Activated CD4-positive, alpha-beta T cell treated with anti-CD3 and anti-CD28 coated beads, Interleukin-2, amount 10 ng/mL, durations not matched to agents 7 days and 5 days (primary cell): ENCODE measurements at regions not wholly inside any gene's neighbourhood (a gene's known extent, or its start where the extent isn't known, plus 50 kb on each side); places are given as distances from the start of the nearest gene placed in this dataset.

Source experiments
- CTCF ChIA-PET: fragments of 350-600 bp; sonication (Branson Sonifier 250); formaldehyde crosslinking; loops from one replicate; lab custom pipeline; 2021; ENCODE audit warnings: antibody characterized with exemption; lab: Charles Lee
- POLR2A ChIA-PET: fragments of 350-600 bp; sonication (Branson Sonifier 250); formaldehyde crosslinking; loops from one replicate; lab custom pipeline; 2021; ENCODE audit warnings: antibody characterized with exemption; lab: Charles Lee
- DNase-seq: peaks from one replicate; pipeline ENCODE4 v3.0.0-alpha.2; 2020
- H3K27ac Mint-ChIP-seq: one replicate; pipeline ENCODE4 v1.8.0; 2021; ENCODE audit warnings: mild to moderate bottlenecking, moderate library complexity, mixed read lengths
- H3K27me3 Mint-ChIP-seq: one replicate; pipeline ENCODE4 v1.8.0; 2021; ENCODE audit warnings: mixed read lengths
- H3K36me3 Mint-ChIP-seq: one replicate; pipeline ENCODE4 v1.8.0; 2021; ENCODE audit warnings: low read depth, mixed read lengths
- H3K4me1 Mint-ChIP-seq: one replicate; pipeline ENCODE4 v1.8.0; 2021; ENCODE audit warnings: mixed read lengths
- H3K4me3 Mint-ChIP-seq: one replicate; pipeline ENCODE4 v1.8.0; 2021; ENCODE audit warnings: mild to moderate bottlenecking, moderate library complexity, mixed read lengths
- H3K9me3 Mint-ChIP-seq: one replicate; pipeline ENCODE4 v1.8.0; 2021; ENCODE audit warnings: mixed read lengths

DNA sequence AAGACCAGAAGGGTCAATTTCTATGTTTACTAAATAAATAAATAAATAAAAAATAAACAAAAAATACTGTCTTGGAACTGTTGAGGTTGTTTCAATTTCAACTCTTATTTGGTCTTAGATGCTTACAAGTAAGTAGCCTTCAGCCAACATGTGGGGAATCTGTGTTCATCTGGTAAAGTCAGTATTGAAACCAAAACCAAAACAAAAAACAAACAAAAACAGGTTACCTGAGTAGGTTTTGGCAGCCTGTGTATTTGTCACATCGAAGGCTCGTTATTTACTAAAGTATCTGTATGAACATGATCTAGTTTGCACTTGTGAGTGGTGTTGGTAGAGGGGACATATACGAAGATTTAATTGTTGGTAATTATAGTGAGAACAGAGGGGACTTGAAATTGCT lies 471.5 kb downstream of the SLITRK5 start:
- Mint-ChIP-seq H3K36me3 (no peaks in the 10 kb centered on the region), H3K9me3 (peaks cover 10% of the 10 kb centered on the region), H3K27ac (no peak overlapping the region), H3K4me3 (no peak overlapping the region), H3K27me3 (no peaks in the 10 kb centered on the region), H3K4me1 (peaks cover 2% of the 10 kb centered on the region)
- no peak for DNase-seq
- CTCF ChIA-PET = no interaction called here
- POLR2A ChIA-PET = no interaction called here

DNA sequence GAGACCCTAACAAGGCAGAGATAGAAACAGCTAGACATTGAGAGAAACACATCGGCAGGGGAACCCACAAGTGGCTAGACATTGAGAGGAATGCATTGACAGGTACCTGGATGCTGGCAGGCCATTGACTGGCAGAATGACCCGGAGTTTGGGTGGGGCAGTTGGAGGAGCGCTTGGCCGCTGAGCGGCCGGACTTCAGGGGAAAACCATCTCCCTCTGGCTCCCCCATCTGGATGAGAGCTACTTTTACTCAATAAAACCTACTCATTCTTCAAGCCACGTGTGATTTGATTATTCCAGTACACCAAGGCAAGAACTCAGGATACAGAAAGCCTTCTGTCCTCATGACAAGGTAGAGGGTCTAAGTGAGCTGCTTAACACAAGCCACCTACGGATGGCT lies 473.4 kb downstream of the SLITRK5 start:
- Mint-ChIP-seq H3K4me3 (no peak overlapping the region), H3K4me1 (peaks cover 2% of the 10 kb centered on the region), H3K27ac (no peak overlapping the region), H3K27me3 (no peaks in the 10 kb centered on the region), H3K9me3 (peaks cover 5% of the 10 kb centered on the region), H3K36me3 (no peaks in the 10 kb centered on the region)
- ChIA-PET POLR2A (no interaction called here), CTCF (no interaction called here)
- no peak for DNase-seq

DNA sequence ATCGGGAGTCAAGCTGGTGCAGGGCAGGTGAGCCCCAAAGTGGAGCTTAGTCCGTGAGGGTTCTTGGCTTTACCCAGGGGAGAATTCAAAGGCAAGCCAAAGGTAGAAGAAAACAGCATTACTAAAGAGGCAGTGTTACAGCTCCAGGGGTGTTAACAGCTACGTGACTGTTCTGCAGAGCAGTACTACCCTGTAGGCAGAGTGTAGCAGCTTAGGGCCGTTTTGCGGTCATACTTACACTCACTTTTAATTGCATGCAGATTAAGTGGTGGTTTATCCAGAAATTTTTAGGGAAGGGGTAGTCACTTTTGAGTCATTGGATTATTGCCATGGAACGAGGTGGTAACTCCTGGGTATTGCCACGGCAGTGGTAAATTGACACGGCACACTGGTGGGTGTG lies 482.2 kb downstream of the SLITRK5 start:
- H3K27ac Mint-ChIP-seq = no peak overlapping the region
- no peaks in the 10 kb centered on the region for H3K36me3 Mint-ChIP-seq
- H3K4me3 Mint-ChIP-seq = no peak overlapping the region
- no peaks in the 10 kb centered on the region for H3K4me1 Mint-ChIP-seq
- CTCF ChIA-PET = no interaction called here
- no peaks in the 10 kb centered on the region for H3K9me3 Mint-ChIP-seq
- no peak for DNase-seq
- POLR2A ChIA-PET = no interaction called here
- no peaks in the 10 kb centered on the region for H3K27me3 Mint-ChIP-seq

DNA sequence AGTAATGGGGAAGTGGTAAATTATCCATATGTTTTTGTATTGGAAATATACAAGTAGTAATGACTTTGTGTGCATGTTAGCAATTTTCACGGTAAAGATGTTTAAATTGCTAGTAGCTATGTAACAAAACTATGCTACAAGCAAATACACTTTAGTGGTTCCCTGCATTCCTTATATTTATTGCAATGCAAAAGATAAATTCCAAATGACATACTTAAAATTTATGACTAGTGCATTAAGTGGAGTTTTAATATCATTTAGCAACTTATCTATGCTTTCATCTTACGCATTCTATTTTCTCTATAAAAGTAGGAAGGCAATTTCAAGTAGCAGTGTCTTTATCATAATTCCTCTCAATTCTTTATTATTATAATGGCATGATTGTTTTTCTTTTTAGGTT lies 482.8 kb downstream of the SLITRK5 start:
- H3K27ac Mint-ChIP-seq = no peak overlapping the region
- no peaks in the 10 kb centered on the region for H3K4me1 Mint-ChIP-seq
- H3K27me3 Mint-ChIP-seq = no peaks in the 10 kb centered on the region
- no peak overlapping the region for H3K4me3 Mint-ChIP-seq
- CTCF ChIA-PET = interaction anchor here (0.6 kb wide), 1 partner anchor 52 kb away, joined by 3 read pairs; no protein-coding TSS in a partner anchor
- POLR2A ChIA-PET = no interaction called here
- H3K9me3 Mint-ChIP-seq = no peaks in the 10 kb centered on the region
- DNase-seq = no peak
- H3K36me3 Mint-ChIP-seq = no peaks in the 10 kb centered on the region

DNA sequence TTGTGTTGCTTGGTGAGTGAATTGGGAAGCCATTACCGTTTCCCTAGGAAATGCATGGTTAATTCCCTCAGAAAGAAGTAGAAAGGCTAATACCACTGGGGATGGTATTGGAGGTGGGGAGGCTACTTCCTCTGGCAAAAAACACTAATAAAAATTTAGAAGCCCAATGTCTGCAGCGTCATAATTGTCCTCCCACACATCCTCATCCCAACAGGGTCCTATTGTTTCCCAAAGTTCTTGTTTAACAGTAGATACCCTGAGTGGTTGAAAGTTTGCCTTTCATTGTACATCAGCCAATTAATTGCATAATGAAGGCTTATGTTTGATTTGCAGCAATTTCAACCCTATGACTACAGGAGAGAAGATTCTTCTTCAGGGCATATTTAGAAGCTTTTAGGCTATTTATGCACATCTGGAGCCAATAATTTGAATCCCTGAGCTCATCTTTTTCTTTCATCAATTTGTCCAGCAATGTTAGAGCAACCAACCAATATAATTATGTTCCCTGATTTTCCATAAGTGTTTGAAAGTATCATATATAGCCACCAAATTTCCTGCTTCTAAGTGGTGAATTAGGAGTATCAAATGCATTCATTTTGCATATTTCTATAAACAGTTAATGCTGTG lies 491.0 kb downstream of the SLITRK5 start:
- POLR2A ChIA-PET = no interaction called here
- CTCF ChIA-PET = no interaction called here
- H3K27me3 Mint-ChIP-seq = no peaks in the 10 kb centered on the region

DNA sequence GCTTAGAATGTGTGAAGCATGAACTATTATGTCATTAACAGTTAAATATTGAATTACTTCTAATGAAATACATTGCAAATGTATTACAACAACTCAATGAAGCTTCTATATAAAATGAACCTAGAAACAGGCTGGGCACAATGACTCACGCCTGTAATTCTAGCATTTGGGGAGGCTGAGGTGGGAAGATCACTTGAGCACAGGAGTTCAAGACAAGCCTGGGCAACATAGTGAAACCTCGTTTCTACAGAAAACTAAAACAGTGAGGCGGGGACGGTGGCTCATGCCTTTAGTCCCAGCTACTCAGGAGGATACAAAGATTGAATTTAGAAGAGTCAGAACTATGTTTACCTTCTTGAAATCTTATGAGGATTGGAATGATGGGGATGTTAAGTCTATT lies 505.1 kb downstream of the SLITRK5 start:
- Mint-ChIP-seq H3K9me3 (peaks cover 5% of the 10 kb centered on the region), H3K36me3 (no peaks in the 10 kb centered on the region), H3K4me3 (no peak overlapping the region), H3K4me1 (no peaks in the 10 kb centered on the region), H3K27ac (no peak overlapping the region), H3K27me3 (no peaks in the 10 kb centered on the region)
- POLR2A ChIA-PET = no interaction called here
- CTCF ChIA-PET = no interaction called here
- DNase-seq = no peak

More for the DNA sequence above, 491.0 kb downstream of the SLITRK5 start:
- Mint-ChIP-seq H3K27ac (no peak overlapping the region), H3K9me3 (peaks cover 2% of the 10 kb centered on the region), H3K4me3 (no peak overlapping the region), H3K4me1 (no peaks in the 10 kb centered on the region), H3K36me3 (no peaks in the 10 kb centered on the region)
- no peak for DNase-seq

DNA sequence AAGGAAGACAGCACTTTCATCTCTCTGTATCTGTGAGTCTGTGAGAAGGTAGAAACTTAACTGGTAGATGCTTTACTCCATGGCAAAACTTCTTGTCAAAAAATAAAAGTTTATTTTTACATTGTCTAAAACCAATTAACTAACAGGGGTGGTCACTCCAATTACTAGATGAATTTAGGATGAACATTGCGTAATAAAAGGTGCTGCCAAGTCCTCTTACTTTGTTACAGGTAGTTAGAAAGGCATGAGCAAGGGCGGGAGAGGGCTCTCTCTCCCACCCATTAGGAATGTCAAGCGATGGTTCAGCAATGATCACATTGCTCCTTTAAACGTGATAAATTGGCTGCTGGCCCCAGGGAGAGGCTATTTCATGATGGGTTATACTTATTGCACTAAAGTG lies 512.3 kb downstream of the SLITRK5 start:
- Mint-ChIP-seq H3K4me1 (no peaks in the 10 kb centered on the region), H3K27ac (no peak overlapping the region), H3K27me3 (no peaks in the 10 kb centered on the region), H3K9me3 (peaks cover 3% of the 10 kb centered on the region), H3K4me3 (no peak overlapping the region), H3K36me3 (no peaks in the 10 kb centered on the region)
- ChIA-PET CTCF (no interaction called here), POLR2A (no interaction called here)
- DNase-seq = no peak

DNA sequence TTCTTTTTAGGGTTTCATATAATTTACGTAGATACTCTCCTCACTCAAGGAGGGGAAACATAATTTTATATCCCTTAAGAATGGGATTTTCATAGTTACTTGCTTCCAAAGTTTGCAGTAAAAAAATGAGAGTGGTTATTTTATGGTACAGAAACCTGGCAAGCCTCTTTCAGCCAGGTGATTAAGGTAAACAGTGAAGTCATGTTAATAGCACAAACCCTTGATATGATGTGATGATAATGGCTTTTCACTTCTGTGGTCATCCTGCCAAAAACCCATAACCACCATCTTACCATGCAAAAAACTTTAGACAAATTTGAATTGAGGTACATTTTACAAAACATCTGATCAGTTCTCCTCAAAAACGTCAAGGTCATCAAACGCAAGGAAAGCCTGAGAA lies 517.8 kb downstream of the SLITRK5 start:
- H3K27me3 Mint-ChIP-seq = no peaks in the 10 kb centered on the region

DNA sequence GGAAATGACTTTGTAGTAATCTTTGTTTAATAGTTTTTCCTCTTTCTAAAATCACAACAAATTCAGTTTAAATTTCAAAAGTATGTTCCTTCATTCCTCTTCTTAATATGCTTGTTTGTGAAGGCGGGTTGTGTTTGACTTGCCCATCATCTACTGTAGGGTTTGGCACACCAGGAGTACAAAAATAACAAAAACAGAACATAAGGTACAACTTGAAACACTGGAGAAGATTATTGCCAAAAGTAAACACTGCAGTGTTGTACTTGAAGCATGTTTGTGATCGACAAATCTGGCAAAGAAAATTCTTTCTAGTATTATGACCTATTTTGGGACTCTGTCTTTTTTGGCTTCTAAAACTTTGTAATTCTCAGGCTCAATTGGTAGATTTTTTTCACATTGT lies 518.6 kb downstream of the SLITRK5 start:
- no peaks in the 10 kb centered on the region for H3K9me3 Mint-ChIP-seq
- H3K4me3 Mint-ChIP-seq = no peak overlapping the region
- no peaks in the 10 kb centered on the region for H3K27me3 Mint-ChIP-seq
- ChIA-PET CTCF (no interaction called here), POLR2A (no interaction called here)
- H3K4me1 Mint-ChIP-seq = no peaks in the 10 kb centered on the region
- no peak overlapping the region for H3K27ac Mint-ChIP-seq
- H3K36me3 Mint-ChIP-seq = peaks cover 2% of the 10 kb centered on the region
- DNase-seq = no peak

More for the DNA sequence above, 517.8 kb downstream of the SLITRK5 start:
- Mint-ChIP-seq H3K4me1 (no peaks in the 10 kb centered on the region), H3K4me3 (no peak overlapping the region), H3K27ac (no peak overlapping the region), H3K36me3 (peaks cover 2% of the 10 kb centered on the region), H3K9me3 (no peaks in the 10 kb centered on the region)
- no peak for DNase-seq
- ChIA-PET POLR2A (no interaction called here), CTCF (no interaction called here)

DNA sequence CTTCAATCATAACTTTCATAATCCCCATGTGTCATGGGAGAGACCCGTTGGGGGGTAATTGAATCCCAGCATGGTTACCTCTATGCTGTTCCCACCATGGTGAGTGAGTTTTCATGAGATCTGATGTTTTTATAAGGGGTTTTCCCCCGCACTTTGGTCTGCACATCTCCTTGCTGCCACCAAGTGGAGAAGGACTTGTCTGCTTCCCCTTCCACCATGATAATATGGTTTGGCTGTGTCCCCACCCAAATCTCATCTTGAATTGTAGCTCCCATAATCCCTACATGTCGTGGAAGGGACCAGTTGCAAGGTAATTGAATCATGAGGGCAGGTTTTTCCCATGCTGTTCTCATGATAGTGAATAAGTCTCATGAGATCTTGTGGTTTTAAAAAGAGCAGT lies 524.9 kb downstream of the SLITRK5 start:
- POLR2A ChIA-PET = no interaction called here
- Mint-ChIP-seq H3K27me3 (no peaks in the 10 kb centered on the region), H3K4me1 (no peaks in the 10 kb centered on the region)

DNA sequence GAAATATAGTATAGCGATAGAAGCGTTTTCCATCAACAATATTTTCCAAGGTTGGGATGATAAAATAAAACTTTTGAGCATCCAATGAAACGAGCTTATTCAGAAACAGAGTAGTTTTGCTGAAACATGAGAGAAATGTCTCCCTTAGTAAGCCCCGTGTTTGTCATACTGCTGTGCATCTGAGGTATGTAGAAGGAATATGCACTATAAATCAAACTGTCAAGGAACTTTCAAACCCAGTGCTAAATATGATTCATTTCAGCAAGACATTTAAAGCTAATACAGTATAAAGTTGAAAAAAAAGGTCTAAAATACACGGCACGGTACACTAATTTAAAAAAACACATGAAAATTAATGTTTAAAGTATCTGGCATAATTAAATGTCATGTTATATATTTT lies 546.2 kb downstream of the SLITRK5 start:
- Mint-ChIP-seq H3K9me3 (no peaks in the 10 kb centered on the region), H3K27me3 (no peaks in the 10 kb centered on the region), H3K4me1 (no peaks in the 10 kb centered on the region), H3K27ac (no peak overlapping the region), H3K4me3 (no peak overlapping the region), H3K36me3 (no peaks in the 10 kb centered on the region)
- ChIA-PET CTCF (no interaction called here), POLR2A (no interaction called here)
- no peak for DNase-seq

More for the DNA sequence above, 524.9 kb downstream of the SLITRK5 start:
- CTCF ChIA-PET = no interaction called here
- peaks cover 2% of the 10 kb centered on the region for H3K36me3 Mint-ChIP-seq
- H3K4me3 Mint-ChIP-seq = no peak overlapping the region
- no peak for DNase-seq
- H3K27ac Mint-ChIP-seq = no peak overlapping the region
- H3K9me3 Mint-ChIP-seq = peaks cover 9% of the 10 kb centered on the region

DNA sequence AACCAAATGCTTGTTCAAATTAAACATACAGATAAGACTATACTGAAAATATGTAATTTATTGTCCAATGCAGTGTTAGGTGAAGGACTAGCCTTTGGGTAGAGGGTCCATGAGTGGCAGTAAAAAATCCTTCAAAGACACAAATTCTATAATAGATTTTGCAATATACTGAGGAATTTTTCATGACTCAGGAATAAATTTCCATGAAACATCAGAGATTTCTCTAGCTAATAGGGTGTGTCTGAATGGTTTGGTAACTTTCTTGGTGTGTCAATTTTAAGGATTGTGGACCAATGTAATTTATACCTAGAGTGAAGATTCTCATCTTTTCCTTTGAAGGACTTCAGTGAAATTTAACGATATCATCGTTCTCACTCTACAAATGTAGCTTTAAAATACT lies 546.7 kb downstream of the SLITRK5 start:
- H3K9me3 Mint-ChIP-seq = no peaks in the 10 kb centered on the region
- H3K4me1 Mint-ChIP-seq = no peaks in the 10 kb centered on the region
- ChIA-PET POLR2A (no interaction called here), CTCF (no interaction called here)
- no peaks in the 10 kb centered on the region for H3K27me3 Mint-ChIP-seq
- no peaks in the 10 kb centered on the region for H3K36me3 Mint-ChIP-seq
- H3K4me3 Mint-ChIP-seq = no peak overlapping the region
- no peak for DNase-seq
- no peak overlapping the region for H3K27ac Mint-ChIP-seq

DNA sequence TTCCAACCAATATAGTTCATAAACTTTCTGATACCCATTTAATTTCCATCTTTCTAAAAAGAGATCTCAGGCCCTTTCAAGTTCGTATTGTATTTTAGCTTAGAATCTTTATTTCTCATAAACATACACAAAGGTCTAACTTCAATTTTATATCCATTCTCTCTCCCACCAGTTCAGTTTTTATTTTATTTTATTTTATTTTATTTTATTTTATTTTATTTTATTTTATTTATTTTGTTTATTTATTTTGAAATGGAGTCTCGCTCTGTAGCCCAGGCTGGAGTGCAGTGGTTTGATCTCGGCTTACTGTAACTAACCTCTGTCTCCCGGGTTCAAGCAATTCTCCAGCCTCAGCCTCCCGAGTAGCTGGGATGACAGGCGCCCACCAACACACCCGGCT lies 552.8 kb downstream of the SLITRK5 start:
- H3K4me3 Mint-ChIP-seq = no peak overlapping the region
- H3K27me3 Mint-ChIP-seq = no peaks in the 10 kb centered on the region
- DNase-seq = no peak
- H3K4me1 Mint-ChIP-seq = no peaks in the 10 kb centered on the region
- no peaks in the 10 kb centered on the region for H3K9me3 Mint-ChIP-seq
- CTCF ChIA-PET = no interaction called here
- no peaks in the 10 kb centered on the region for H3K36me3 Mint-ChIP-seq
- POLR2A ChIA-PET = no interaction called here
- no peak overlapping the region for H3K27ac Mint-ChIP-seq

DNA sequence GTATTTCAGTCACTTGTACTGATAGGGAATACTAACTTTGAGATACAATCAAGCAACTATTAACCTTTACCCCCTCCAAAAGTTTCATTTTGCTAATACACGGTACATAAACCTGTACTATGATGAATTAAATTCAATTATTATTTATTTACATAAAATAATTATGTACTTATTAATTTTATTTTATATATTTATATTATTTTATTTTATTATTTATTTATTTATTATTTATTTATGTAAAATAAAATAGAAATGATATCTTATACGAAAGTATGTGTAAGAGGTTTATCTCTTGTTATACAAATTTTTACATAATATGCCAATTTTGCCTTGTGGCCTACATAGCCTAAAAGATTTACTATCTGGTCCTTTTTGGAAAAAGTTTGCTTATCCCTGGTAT lies 564.3 kb downstream of the SLITRK5 start:
- Mint-ChIP-seq H3K4me1 (no peaks in the 10 kb centered on the region), H3K9me3 (no peaks in the 10 kb centered on the region), H3K27ac (no peak overlapping the region), H3K36me3 (no peaks in the 10 kb centered on the region), H3K27me3 (no peaks in the 10 kb centered on the region), H3K4me3 (no peak overlapping the region)
- ChIA-PET CTCF (interaction anchor here (0.7 kb wide), 1 partner anchor 9 kb away, joined by 3 read pairs; no protein-coding TSS in a partner anchor), POLR2A (interaction anchor here (0.7 kb wide), 1 partner anchor 11 kb away, joined by 3 read pairs; no protein-coding TSS in a partner anchor)
- DNase-seq = no peak
